HUES64 (cell line): ENCODE measurements at regions not wholly inside any gene's neighbourhood (a gene's known extent, or its start where the extent isn't known, plus 50 kb on each side); places are given as distances from the start of the nearest gene placed in this dataset.

ENCODE experiments used
- H3K27ac ChIP-seq: 2 replicates; pipeline ENCODE4 v1.7.0; 2013; ENCODE audit warnings: low read depth, low read length, inconsistent platforms
- H3K27me3 ChIP-seq: 2 replicates; pipeline ENCODE4 v1.6.1; 2013; ENCODE audit warnings: mild to moderate bottlenecking, low read length; ENCODE audit not compliant: insufficient read depth
- H3K36me3 ChIP-seq: 2 replicates; pipeline ENCODE4 v1.6.1; 2013; ENCODE audit warnings: mild to moderate bottlenecking, low read length; ENCODE audit not compliant: insufficient read depth
- H3K4me1 ChIP-seq: 2 replicates; pipeline ENCODE4 v1.6.1; 2013; ENCODE audit warnings: mild to moderate bottlenecking, low read length, moderate library complexity; ENCODE audit not compliant: insufficient read depth
- H3K4me3 ChIP-seq: 2 replicates; pipeline ENCODE4 v1.5.1; 2013; ENCODE audit warnings: mild to moderate bottlenecking, low read length, moderate library complexity
- H3K9ac ChIP-seq: 2 replicates; pipeline ENCODE4 v1.6.1; 2013; ENCODE audit warnings: mild to moderate bottlenecking, low read depth, low read length
- H3K9me3 ChIP-seq: 2 replicates; pipeline ENCODE4 v1.6.1; 2013; ENCODE audit warnings: low read depth, low read length; ENCODE audit not compliant: insufficient read depth
- WGBS: fragments of 150-250, 120-280 bp; methylation state at CpG from one replicate; pipeline ENCODE4 v1.1.7; 2013; ENCODE audit warnings: missing lambda C conversion rate; 5-methylcytosine and 5-hydroxymethylcytosine counted together

- Histone ChIP-seq H3K9ac (no peak overlapping the region), H3K36me3 (no peaks in the 10 kb centered on the region), H3K27me3 (no peaks in the 10 kb centered on the region), H3K4me1 (no peaks in the 10 kb centered on the region), H3K9me3 (no peaks in the 10 kb centered on the region), H3K4me3 (no peak overlapping the region), H3K27ac (no peak overlapping the region)
- WGBS, result 89% methylated on average over 3 of the region's 3 CpGs
Measured at GRCh38 chr21:35933466-35933865, 126.9 kb downstream of the SETD4 start.

GRCh38 chr21:35932232-35932911 lies 128.0 kb downstream of the SETD4 start:
- H3K9me3 ChIP-seq, result no peaks in the 10 kb centered on the region
- 94% methylated on average over 11 of the region's 11 CpGs for WGBS
- H3K4me1 ChIP-seq, result no peaks in the 10 kb centered on the region
- no peak overlapping the region for H3K9ac ChIP-seq
- no peak overlapping the region for H3K4me3 ChIP-seq
- H3K36me3 ChIP-seq, result no peaks in the 10 kb centered on the region
- H3K27ac ChIP-seq, result no peak overlapping the region
- H3K27me3 ChIP-seq, result no peaks in the 10 kb centered on the region

DNA sequence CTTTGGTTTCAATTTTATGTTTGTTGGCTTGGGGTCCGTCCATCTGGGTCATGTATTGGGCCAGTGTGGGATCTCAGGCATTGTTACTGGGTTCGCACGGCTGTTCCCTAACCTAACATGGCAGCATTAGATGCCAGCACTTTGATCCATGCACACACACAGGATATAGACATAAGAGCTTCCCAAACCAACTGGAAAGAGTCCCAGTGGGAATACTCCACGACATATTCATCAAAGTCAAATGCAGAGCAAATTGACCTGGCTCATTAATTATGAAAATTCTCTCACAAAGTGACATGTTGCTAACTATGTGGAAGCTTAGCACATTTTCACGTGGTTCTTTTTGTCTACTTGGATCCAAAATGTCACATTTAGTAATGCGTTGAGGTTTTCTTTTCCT lies 130.4 kb downstream of the SETD4 start:
- no peak overlapping the region for H3K9ac ChIP-seq
- no peaks in the 10 kb centered on the region for H3K36me3 ChIP-seq
- WGBS, result 96% methylated on average over 6 of the region's 6 CpGs

GRCh38 chr21:35927262-35927661 lies 133.1 kb downstream of the SETD4 start:
- H3K27me3 ChIP-seq, result no peaks in the 10 kb centered on the region
- H3K9ac ChIP-seq, result no peak overlapping the region
- H3K4me3 ChIP-seq, result no peak overlapping the region
- no peaks in the 10 kb centered on the region for H3K9me3 ChIP-seq
- H3K4me1 ChIP-seq, result no peaks in the 10 kb centered on the region
- H3K36me3 ChIP-seq, result no peaks in the 10 kb centered on the region
- no peak overlapping the region for H3K27ac ChIP-seq
- 87% methylated on average over 7 of the region's 7 CpGs for WGBS

More for the DNA sequence above, 130.4 kb downstream of the SETD4 start:
- Histone ChIP-seq H3K27me3 (no peaks in the 10 kb centered on the region), H3K4me3 (no peak overlapping the region), H3K9me3 (no peaks in the 10 kb centered on the region), H3K27ac (no peak overlapping the region), H3K4me1 (no peaks in the 10 kb centered on the region)

DNA sequence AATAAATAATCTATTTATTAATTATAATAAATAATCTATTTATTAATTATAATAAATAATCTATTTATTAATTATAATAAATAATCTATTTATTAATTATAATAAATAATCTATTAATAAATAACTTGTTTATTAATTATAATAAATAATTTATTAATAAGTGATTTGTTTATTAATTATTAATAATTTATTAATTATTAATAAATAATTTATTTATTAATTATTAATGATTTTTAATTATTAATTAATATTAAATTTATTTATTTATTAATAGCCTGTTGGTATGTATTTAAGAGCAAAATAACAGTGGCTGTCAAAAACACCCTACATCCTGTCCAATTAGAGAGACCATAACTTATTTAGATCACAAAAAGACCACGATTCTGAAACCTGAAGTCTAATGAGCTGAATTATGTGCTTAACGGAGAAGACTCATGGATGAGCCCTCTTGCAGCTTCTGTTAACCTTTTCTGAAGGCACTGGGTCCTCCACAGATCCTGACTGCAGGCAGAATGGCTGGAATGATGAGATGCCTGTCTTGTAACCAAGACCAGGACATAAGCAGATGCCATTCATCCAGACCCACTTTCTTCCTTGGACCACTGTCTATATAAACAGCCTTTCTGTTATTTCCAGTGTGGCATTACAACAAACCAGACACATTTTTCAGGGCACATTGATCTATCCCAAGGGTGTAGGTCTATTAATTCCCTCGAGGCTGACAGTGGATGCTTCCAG lies 134.2 kb downstream of the SETD4 start:
- 95% methylated on average over 3 of the region's 3 CpGs for WGBS
- no peaks in the 10 kb centered on the region for H3K36me3 ChIP-seq

GRCh38 chr21:35925497-35925896 lies 134.8 kb downstream of the SETD4 start:
- Histone ChIP-seq H3K27ac (no peak overlapping the region), H3K27me3 (no peaks in the 10 kb centered on the region), H3K9ac (no peak overlapping the region), H3K4me3 (no peak overlapping the region), H3K36me3 (no peaks in the 10 kb centered on the region), H3K9me3 (no peaks in the 10 kb centered on the region), H3K4me1 (no peaks in the 10 kb centered on the region)
- WGBS, result 89% methylated on average over 6 of the region's 6 CpGs

More for the DNA sequence above, 134.2 kb downstream of the SETD4 start:
- no peak overlapping the region for H3K4me3 ChIP-seq
- H3K27ac ChIP-seq, result no peak overlapping the region
- no peak overlapping the region for H3K9ac ChIP-seq
- H3K9me3 ChIP-seq, result no peaks in the 10 kb centered on the region
- H3K4me1 ChIP-seq, result no peaks in the 10 kb centered on the region
- no peaks in the 10 kb centered on the region for H3K27me3 ChIP-seq

GRCh38 chr21:35924714-35925301 lies 135.5 kb downstream of the SETD4 start:
- H3K4me3 ChIP-seq, result no peak overlapping the region
- H3K36me3 ChIP-seq, result no peaks in the 10 kb centered on the region
- H3K9me3 ChIP-seq, result no peaks in the 10 kb centered on the region
- H3K4me1 ChIP-seq, result no peaks in the 10 kb centered on the region
- H3K27ac ChIP-seq, result no peak overlapping the region
- 92% methylated on average over 6 of the region's 6 CpGs for WGBS
- H3K27me3 ChIP-seq, result no peaks in the 10 kb centered on the region
- H3K9ac ChIP-seq, result no peak overlapping the region

DNA sequence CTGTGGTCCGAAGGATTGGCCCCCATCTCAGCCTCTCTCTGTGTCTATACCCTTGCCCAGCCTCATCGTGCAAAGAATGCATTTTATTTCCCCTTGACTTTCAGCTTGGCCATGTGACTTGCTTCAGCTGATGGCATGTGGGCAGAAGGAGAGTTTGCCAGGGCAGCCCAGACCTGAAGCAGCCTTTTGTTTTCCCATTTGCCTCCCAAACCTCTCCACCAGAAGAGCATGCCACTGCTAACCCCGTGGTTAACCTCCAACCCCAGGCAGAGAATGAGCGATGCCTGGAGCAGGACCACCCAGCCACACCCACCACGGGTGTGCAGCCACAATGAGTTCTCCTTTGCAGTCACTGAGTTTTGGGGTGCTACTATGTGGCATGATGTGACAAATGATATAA lies 136.4 kb downstream of the SETD4 start:
- 92% methylated on average over 5 of the region's 5 CpGs for WGBS
- Histone ChIP-seq H3K9ac (no peak overlapping the region), H3K9me3 (no peaks in the 10 kb centered on the region), H3K27ac (no peak overlapping the region), H3K4me1 (no peaks in the 10 kb centered on the region), H3K36me3 (no peaks in the 10 kb centered on the region), H3K27me3 (no peaks in the 10 kb centered on the region), H3K4me3 (no peak overlapping the region)

DNA sequence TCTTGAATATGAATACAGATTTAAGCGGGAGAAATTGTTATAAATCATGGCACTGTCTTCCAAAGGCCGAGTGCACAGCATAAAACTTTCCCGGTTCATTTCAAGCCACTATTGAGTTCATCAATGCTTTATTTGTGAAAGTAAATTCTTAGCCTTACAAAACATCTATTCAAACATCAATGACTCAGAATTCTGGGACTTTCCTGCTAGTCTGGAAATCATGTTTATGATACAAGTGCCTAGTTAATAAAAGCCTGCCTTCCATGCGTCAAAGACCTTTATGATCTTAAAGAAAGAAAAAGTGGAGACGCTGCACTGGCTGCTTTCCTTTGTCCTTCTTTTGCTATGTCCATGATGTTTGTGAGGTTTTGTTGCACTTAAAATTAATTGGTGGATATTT lies 137.7 kb downstream of the SETD4 start:
- H3K27ac ChIP-seq, result no peak overlapping the region
- no peak overlapping the region for H3K9ac ChIP-seq
- 94% methylated on average over 5 of the region's 5 CpGs for WGBS
- H3K36me3 ChIP-seq, result no peaks in the 10 kb centered on the region
- H3K27me3 ChIP-seq, result no peaks in the 10 kb centered on the region
- H3K4me1 ChIP-seq, result no peaks in the 10 kb centered on the region
- no peaks in the 10 kb centered on the region for H3K9me3 ChIP-seq
- H3K4me3 ChIP-seq, result no peak overlapping the region

DNA sequence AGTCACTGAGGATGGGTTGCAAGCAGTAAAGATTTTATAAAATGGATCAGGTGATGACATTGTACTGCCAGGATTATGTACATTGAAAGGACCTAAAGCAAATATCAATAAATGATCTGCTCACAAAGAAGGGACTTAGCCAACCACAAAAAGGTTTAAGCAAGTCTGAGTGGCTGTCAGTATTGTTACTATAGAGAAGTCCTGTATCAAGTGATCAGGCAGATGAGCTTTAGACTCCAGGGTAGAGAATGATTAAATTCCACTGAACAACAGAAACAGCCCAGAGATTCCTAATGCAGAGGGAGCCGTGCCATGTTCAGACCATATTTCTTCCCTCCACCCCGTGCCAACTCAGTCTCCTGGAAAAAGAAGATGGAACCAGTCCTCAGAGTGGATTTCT lies 138.9 kb downstream of the SETD4 start:
- no peak overlapping the region for H3K9ac ChIP-seq
- no peak overlapping the region for H3K4me3 ChIP-seq
- no peaks in the 10 kb centered on the region for H3K36me3 ChIP-seq
- no peaks in the 10 kb centered on the region for H3K4me1 ChIP-seq
- H3K27me3 ChIP-seq, result no peaks in the 10 kb centered on the region
- no peaks in the 10 kb centered on the region for H3K9me3 ChIP-seq
- 91% methylated on average over 2 of the region's 2 CpGs for WGBS
- no peak overlapping the region for H3K27ac ChIP-seq

DNA sequence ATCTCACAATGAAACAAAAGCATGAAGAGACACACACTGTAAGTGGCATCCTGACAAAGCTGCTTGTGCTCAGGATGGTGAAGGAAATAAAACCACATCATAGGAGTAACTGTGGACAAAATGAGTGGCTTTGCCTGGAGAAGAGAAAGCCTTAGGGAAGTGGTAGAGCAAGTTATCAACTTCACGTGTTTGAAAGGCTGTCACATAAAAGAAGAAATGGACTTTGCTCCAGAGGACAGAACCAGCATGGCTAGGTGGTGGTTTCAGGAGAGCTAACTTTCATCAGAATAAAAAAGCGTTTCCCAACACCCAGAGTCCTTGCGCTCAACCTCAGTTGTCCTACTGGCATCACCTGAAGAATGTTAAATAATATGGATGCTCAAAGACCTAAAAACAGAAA lies 139.9 kb downstream of the SETD4 start:
- no peak overlapping the region for H3K4me3 ChIP-seq
- no peaks in the 10 kb centered on the region for H3K36me3 ChIP-seq
- H3K9me3 ChIP-seq, result peaks cover 7% of the 10 kb centered on the region
- H3K4me1 ChIP-seq, result peaks cover under 1% of the 10 kb centered on the region; the same call in 1 of the 2 replicates
- no peaks in the 10 kb centered on the region for H3K27me3 ChIP-seq
- H3K9ac ChIP-seq, result no peak overlapping the region
- 93% methylated on average over 3 of the region's 3 CpGs for WGBS
- H3K27ac ChIP-seq, result no peak overlapping the region
